ENCODE measurements at regions not wholly inside any gene's neighbourhood (a gene's known extent, or its start where the extent isn't known, plus 50 kb on each side); places are given as distances from the start of the nearest gene placed in this dataset.

GRCh38 chr14:95382747-95383146 lies 63.0 kb upstream of the CLMN start:
- no peak for DNase-seq (ENCODE audit: low read depth)

- DNase-seq (ENCODE audit: low read depth) = no peak
Measured at GRCh38 chr14:95381726-95382125, 62.0 kb upstream of the CLMN start.

- no peak for DNase-seq (ENCODE audit: low read depth)
Measured at GRCh38 chr14:95380350-95381042, 60.8 kb upstream of the CLMN start.

DNA sequence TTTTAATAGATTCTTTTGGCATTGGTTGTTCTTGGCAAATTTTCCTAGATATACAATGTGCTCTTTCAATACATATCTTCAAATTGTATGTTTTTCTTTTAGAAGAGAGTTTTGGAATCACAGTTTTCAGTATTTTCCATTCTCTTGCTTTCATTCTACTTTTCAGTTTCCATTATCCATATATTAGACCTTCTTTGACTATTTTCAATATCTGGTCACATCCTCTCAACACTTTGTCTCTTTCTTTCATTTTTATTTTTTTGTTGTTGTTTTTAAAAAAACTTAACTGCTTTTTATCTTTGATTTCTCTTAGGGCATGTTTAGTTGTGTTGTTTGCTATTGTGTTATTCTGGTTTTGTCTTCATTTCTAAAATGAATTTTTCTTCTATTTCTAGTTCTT lies 59.9 kb upstream of the CLMN start:
- DNase-seq (ENCODE audit: low read depth) = no peak

GRCh38 chr14:95375539-95376109 lies 55.9 kb upstream of the CLMN start:
- DNase-seq (ENCODE audit: low read depth) = no peak

DNA sequence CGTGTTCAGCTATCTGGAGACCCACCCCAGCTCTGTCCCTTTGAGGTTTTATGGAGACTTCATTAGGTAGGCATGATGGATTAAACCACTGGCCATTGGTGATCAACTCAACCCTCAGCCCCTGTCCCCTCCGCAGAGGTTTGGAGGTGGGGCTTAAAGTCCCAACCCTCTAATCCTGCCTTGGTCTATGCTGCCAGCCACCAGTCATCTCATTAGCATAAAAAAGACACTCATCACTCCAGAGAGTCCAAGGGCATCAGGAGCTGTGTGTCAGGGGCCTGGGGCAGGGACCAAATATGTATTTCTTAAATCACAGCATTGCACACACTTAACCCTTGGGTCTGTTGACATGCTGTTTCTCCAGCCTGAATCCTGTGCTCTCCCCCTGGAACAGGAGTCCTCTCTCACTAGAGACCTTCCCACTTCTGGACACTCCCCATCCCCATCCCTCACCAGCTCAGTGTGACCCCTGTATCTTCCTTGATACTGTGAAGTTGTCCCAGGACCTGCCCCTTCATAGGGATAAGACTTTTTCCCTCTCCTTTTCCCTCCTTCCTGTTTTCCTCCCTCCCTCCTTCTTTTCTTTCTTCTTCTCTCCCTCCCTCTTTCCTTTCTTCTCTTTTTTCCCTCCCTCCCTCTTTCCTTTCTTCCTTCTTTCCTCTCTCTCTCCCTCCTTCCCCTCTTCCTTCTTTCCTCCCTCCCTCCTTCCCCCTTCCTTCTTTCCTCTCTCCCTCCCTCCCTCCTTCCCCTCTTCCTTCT lies 54.7 kb upstream of the CLMN start:
- DNase-seq (ENCODE audit: low read depth) = no peak

DNA sequence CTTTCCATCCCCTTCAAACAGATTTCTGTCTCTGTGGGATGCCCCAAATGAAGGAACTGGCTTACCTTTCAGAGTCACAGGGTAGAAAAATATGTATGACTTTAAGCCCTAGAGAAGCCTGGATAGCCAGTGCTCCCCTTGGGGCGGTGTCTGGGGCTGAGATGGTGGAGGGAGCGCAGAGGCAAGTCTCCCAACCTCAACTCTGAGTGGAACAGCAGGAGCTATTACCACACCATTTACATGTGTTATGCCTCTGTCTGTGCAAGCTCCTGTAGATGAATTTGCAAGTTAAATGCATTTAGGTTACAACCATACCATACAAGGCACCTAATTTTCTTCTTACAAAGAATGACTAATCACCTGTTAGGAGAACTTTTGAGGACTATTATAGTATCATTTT lies 50.4 kb upstream of the CLMN start:
- DNase-seq (ENCODE audit: low read depth) = no peak

Data from stimulated activated CD8-positive, alpha-beta memory T cell treated with anti-CD3 and anti-CD28 coated beads, Interleukin-12 subunit alpha, Interleukin-12 subunit beta, amount 100 ng/mL, for 4 hours (primary cell).